AG04449 (cell line): ENCODE measurements at regions not wholly inside any gene's neighbourhood (a gene's known extent, or its start where the extent isn't known, plus 50 kb on each side); places are given as distances from the start of the nearest gene placed in this dataset.
"Not testable (repeated sequence)": the region's sequence is repeated elsewhere in the genome, so short reads cannot be mapped to it uniquely, and the experiment has no call there.

Experiments used
- CTCF ChIA-PET: fragments of 350-600 bp; formaldehyde crosslinking; extraction: SDS; loops from one replicate; lab custom pipeline; 2021; ENCODE audit warnings: antibody characterized with exemption; lab: Yijun Ruan, JAX
- POLR2A ChIA-PET: fragments of 400-600, 350-600 bp; formaldehyde crosslinking; extraction: SDS; loops from one replicate; lab custom pipeline; 2020; ENCODE audit warnings: antibody characterized with exemption, inconsistent platforms; lab: Yijun Ruan, JAX
- DNase-seq: peaks from one replicate; pipeline ENCODE4 v3.0.0-alpha.2; 2010; ENCODE audit warnings: low read depth, low spot score
- H3K4me3 ChIP-seq: 2 replicates; pipeline ENCODE4 v1.5.1; 2011; ENCODE audit warnings: low read depth, mild to moderate bottlenecking, control low read depth, low read length
- TF ChIP-seq, protein P1 (sequence below): IDR thresholded peaks from one replicate; pipeline ENCODE4 v1.5.1; 2011; ENCODE audit warnings: mild to moderate bottlenecking, moderate library complexity, low read length, control low read depth, inconsistent platforms; ENCODE audit not compliant: insufficient read depth; ENCODE audit errors: missing control alignments

GRCh38 chr4:79831119-79831528, 241.9 kb downstream of the ANTXR2 start:
- no peak overlapping the region for H3K4me3 ChIP-seq
- DNase-seq: no peak
- ChIA-PET CTCF (no interaction called here), POLR2A (no interaction called here)
- TF ChIP-seq, protein P1, sequence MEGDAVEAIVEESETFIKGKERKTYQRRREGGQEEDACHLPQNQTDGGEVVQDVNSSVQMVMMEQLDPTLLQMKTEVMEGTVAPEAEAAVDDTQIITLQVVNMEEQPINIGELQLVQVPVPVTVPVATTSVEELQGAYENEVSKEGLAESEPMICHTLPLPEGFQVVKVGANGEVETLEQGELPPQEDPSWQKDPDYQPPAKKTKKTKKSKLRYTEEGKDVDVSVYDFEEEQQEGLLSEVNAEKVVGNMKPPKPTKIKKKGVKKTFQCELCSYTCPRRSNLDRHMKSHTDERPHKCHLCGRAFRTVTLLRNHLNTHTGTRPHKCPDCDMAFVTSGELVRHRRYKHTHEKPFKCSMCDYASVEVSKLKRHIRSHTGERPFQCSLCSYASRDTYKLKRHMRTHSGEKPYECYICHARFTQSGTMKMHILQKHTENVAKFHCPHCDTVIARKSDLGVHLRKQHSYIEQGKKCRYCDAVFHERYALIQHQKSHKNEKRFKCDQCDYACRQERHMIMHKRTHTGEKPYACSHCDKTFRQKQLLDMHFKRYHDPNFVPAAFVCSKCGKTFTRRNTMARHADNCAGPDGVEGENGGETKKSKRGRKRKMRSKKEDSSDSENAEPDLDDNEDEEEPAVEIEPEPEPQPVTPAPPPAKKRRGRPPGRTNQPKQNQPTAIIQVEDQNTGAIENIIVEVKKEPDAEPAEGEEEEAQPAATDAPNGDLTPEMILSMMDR: no peak

- POLR2A ChIA-PET: no interaction called here
- CTCF ChIA-PET: no interaction called here
- H3K4me3 ChIP-seq: no peak overlapping the region
- DNase-seq: no peak
- TF ChIP-seq, protein P1: no peak
Observed at GRCh38 chr4:79827283-79827682, 245.7 kb downstream of the ANTXR2 start.

DNA sequence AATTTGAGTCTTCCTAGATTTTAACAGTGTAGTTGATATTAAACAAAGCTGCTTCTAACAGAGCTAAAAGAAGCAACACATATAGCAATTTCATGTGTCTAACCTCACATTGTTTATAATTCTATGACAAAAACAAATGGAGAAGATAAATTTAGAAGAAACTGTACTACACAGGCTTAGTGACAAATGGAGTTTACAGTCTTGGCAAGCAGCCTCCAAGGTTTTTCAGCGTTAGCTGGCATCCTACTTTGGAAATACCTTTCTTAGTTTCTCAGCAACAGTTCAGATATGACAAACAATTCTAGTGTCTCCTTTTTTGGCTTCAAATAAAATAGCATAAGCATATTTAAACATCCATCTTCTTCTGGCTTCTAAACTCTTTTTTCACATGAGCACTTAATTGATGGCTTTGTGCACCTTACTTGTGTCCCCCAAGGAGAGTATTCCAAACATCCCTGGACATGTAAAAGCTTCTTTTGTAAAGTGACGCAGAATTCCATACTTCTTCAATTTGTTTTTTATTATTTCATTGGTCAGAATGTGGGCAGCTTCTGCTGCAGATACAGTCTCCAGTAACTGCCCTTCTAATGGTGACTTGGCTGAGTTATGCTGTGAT, 249.8 kb downstream of the ANTXR2 start:
- TF ChIP-seq, protein P1: no peak
- DNase-seq: no peak
- POLR2A ChIA-PET: no interaction called here
- CTCF ChIA-PET: no interaction called here
- H3K4me3 ChIP-seq: no peak overlapping the region

GRCh38 chr4:79820427-79820826, 252.6 kb downstream of the ANTXR2 start:
- ChIA-PET CTCF (no interaction called here), POLR2A (no interaction called here)
- DNase-seq: no peak
- TF ChIP-seq, protein P1: no peak
- no peak overlapping the region for H3K4me3 ChIP-seq

DNA sequence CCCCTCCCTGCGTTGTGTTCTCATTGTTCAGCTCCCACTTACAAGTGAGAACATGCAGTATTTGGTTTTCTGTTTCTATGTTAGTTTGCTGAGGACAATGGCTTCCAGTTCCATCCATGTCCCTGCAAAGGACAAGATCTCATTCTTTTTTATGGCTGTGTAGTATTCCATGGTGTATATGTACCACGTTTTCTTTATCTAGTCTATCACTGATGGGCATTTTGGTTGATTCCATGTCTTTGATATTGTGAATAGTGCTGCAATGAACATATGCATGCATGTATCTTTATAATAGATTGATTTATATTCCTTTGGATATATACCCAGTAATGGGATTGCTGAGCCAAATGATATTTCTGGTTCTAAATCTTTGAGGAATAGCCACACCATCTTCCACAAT, 265.1 kb downstream of the ANTXR2 start:
- DNase-seq, POLR2A ChIA-PET, H3K4me3 ChIP-seq, CTCF ChIA-PET: not testable (repeated sequence)

- H3K4me3 ChIP-seq: no peak overlapping the region
- CTCF ChIA-PET: no interaction called here
- no peak for DNase-seq
- POLR2A ChIA-PET: no interaction called here
- TF ChIP-seq, protein P1: no peak
Observed at GRCh38 chr4:79798047-79798446, 275.0 kb downstream of the ANTXR2 start.

DNA sequence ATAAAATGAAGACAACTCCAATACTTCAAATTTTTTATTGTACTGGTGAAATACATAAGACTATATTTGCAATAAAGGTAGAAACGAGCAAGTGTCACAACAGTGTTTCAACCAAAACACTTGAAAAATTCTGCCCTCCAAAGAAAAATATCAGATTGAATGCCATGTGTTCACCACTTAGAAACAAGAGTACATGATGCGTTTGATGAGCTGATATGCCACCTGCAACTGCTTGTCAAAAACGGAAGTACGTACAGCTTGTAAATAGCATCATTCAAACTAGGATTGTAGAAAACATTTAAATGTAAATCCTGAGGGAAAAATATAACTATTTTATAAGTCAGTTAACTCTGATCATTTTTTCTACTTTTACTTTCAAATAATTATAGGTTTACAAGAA, 276.1 kb downstream of the ANTXR2 start:
- CTCF ChIA-PET: no interaction called here
- H3K4me3 ChIP-seq: no peak overlapping the region
- POLR2A ChIA-PET: no interaction called here
- no peak for DNase-seq
- TF ChIP-seq, protein P1: no peak
